Astrocyte (in vitro differentiated cells and primary cell): ENCODE measurements at regions not wholly inside any gene's neighbourhood (a gene's known extent, or its start where the extent isn't known, plus 50 kb on each side); places are given as distances from the start of the nearest gene placed in this dataset.
A peak's percentile ranks its signal among the peaks of the same experiment; 100 is the strongest.

Source experiments
- DNase-seq: peaks from one replicate; pipeline ENCODE4 v3.0.0-alpha.2; 2010; ENCODE audit warnings: low read depth
- FAIRE-seq: peaks from 2 replicates; lab custom pipeline; 2011; peaks lifted over from hg19 to GRCh38; lab: Jason Lieb, UNC
- H2AFZ ChIP-seq: 2 replicates; pipeline ENCODE4 v1.6.0; 2012; ENCODE audit warnings: low read depth, low read length, inconsistent platforms
- H3K27ac ChIP-seq: 2 replicates; pipeline ENCODE4 v1.5.1; 2011; ENCODE audit warnings: low read depth, low read length, inconsistent platforms
- H3K27me3 ChIP-seq: 2 replicates; pipeline ENCODE4 v1.6.0; 2011; ENCODE audit warnings: low read length, inconsistent platforms; ENCODE audit not compliant: insufficient read depth
- H3K36me3 ChIP-seq: 2 replicates; pipeline ENCODE4 v1.5.1; 2011; ENCODE audit warnings: low read length, inconsistent platforms; ENCODE audit not compliant: insufficient read depth
- H3K4me1 ChIP-seq: 2 replicates; pipeline ENCODE4 v1.5.1; 2011; ENCODE audit warnings: low read length, inconsistent platforms; ENCODE audit not compliant: insufficient read depth
- H3K4me2 ChIP-seq: 2 replicates; pipeline ENCODE4 v1.6.0; 2012; ENCODE audit warnings: low read length, inconsistent platforms
- H3K4me3 ChIP-seq: 2 replicates; pipeline ENCODE4 v1.5.1; 2011; ENCODE audit warnings: low read depth, mild to moderate bottlenecking, low read length, inconsistent platforms; ENCODE audit not compliant: insufficient read depth
- H3K79me2 ChIP-seq: 2 replicates; pipeline ENCODE4 v1.6.0; 2012; ENCODE audit warnings: mild to moderate bottlenecking, low read length, inconsistent platforms; ENCODE audit not compliant: insufficient read depth
- H3K9ac ChIP-seq: 2 replicates; pipeline ENCODE4 v1.6.0; 2012; ENCODE audit warnings: mild to moderate bottlenecking, low read length, inconsistent platforms
- H3K9me3 ChIP-seq: 2 replicates; pipeline ENCODE4 v1.5.1; 2012; ENCODE audit warnings: low read depth, mild to moderate bottlenecking, low read length, inconsistent platforms; ENCODE audit not compliant: insufficient read depth
- H4K20me1 ChIP-seq: 2 replicates; pipeline ENCODE4 v1.6.0; 2012; ENCODE audit warnings: low read length, inconsistent platforms; ENCODE audit not compliant: insufficient read depth
- H3K27ac Mint-ChIP-seq: one replicate; pipeline ENCODE4 v1.8.0; 2021; ENCODE audit warnings: mild to moderate bottlenecking, mixed read lengths; ENCODE audit not compliant: unreplicated experiment
- H3K27me3 Mint-ChIP-seq: one replicate; pipeline ENCODE4 v1.8.0; 2021; ENCODE audit warnings: low read depth, mixed read lengths; ENCODE audit not compliant: unreplicated experiment
- H3K36me3 Mint-ChIP-seq: one replicate; pipeline ENCODE4 v1.8.0; 2021; ENCODE audit warnings: low read depth, mixed read lengths; ENCODE audit not compliant: unreplicated experiment
- H3K4me1 Mint-ChIP-seq: one replicate; pipeline ENCODE4 v1.8.0; 2021; ENCODE audit warnings: low read depth, mixed read lengths; ENCODE audit not compliant: unreplicated experiment
- H3K4me3 Mint-ChIP-seq: one replicate; pipeline ENCODE4 v1.8.0; 2021; ENCODE audit warnings: mild to moderate bottlenecking, moderate library complexity, mixed read lengths; ENCODE audit not compliant: unreplicated experiment
- H3K9me3 Mint-ChIP-seq: one replicate; pipeline ENCODE4 v1.8.0; 2021; ENCODE audit warnings: mild to moderate bottlenecking, mixed read lengths; ENCODE audit not compliant: unreplicated experiment
- CTCF ChIP-seq: IDR thresholded peaks from 2 replicates; pipeline ENCODE4 v1.5.1; 2011; ENCODE audit warnings: low read depth, mild to moderate bottlenecking, inconsistent platforms, low read length, moderate library complexity; ENCODE audit not compliant: insufficient read depth
- EZH2 ChIP-seq: IDR thresholded peaks from 2 replicates; pipeline ENCODE4 v1.6.1; 2012; ENCODE audit warnings: mild to moderate bottlenecking, low read length, inconsistent platforms; ENCODE audit not compliant: insufficient read depth

GRCh38 chr10:14382531-14382930, 51.8 kb upstream of the FRMD4A start:
- Mint-ChIP-seq H3K36me3 (no peaks in the 10 kb centered on the region), H3K4me1 (peaks cover 46% of the 10 kb centered on the region), H3K27ac (peak overlapping the region; percentile 50), H3K4me3 (no peak overlapping the region), H3K9me3 (peaks cover 9% of the 10 kb centered on the region), H3K27me3 (no peaks in the 10 kb centered on the region)
- Histone ChIP-seq H3K27ac (peak overlapping the region; percentile 52), H2AFZ (no peak overlapping the region), H3K4me1 (peaks cover 41% of the 10 kb centered on the region), H3K4me3 (no peak overlapping the region), H3K9ac (peak overlapping the region; percentile 53), H3K4me2 (peak overlapping the region; percentile 43), H4K20me1 (no peaks in the 10 kb centered on the region), H3K9me3 (no peaks in the 10 kb centered on the region), H3K27me3 (no peaks in the 10 kb centered on the region), H3K79me2 (no peaks in the 10 kb centered on the region), H3K36me3 (no peaks in the 10 kb centered on the region)
- FAIRE-seq, result no peak
- TF ChIP-seq CTCF (no peak), EZH2 (no peak)
- no peak for DNase-seq

- peaks cover 2% of the 10 kb centered on the region for H3K36me3 Mint-ChIP-seq
- peak overlapping the region; percentile 50 for H3K27ac Mint-ChIP-seq
- Histone ChIP-seq H3K4me1 (peaks cover 41% of the 10 kb centered on the region), H3K27me3 (no peaks in the 10 kb centered on the region), H3K9me3 (no peaks in the 10 kb centered on the region), H3K4me2 (peak overlapping the region; percentile 43), H2AFZ (no peak overlapping the region), H3K27ac (peak overlapping the region; percentile 52), H3K9ac (peak overlapping the region; percentile 53), H3K79me2 (no peaks in the 10 kb centered on the region), H4K20me1 (no peaks in the 10 kb centered on the region), H3K4me3 (no peak overlapping the region), H3K36me3 (no peaks in the 10 kb centered on the region)
- DNase-seq (peak; percentile 80), FAIRE-seq (peak; percentile 9)
- H3K4me3 Mint-ChIP-seq, result peak overlapping the region; percentile 11
- peaks cover 9% of the 10 kb centered on the region for H3K9me3 Mint-ChIP-seq
- H3K27me3 Mint-ChIP-seq, result no peaks in the 10 kb centered on the region
- H3K4me1 Mint-ChIP-seq, result peaks cover 46% of the 10 kb centered on the region
- TF ChIP-seq CTCF (no peak), EZH2 (no peak)
Observed at GRCh38 chr10:14382022-14382421, 51.3 kb upstream of the FRMD4A start.

GRCh38 chr10:14381475-14381874, 50.8 kb upstream of the FRMD4A start:
- Histone ChIP-seq H4K20me1 (no peaks in the 10 kb centered on the region), H3K4me1 (peaks cover 36% of the 10 kb centered on the region), H3K4me3 (no peak overlapping the region), H3K36me3 (no peaks in the 10 kb centered on the region), H3K27me3 (no peaks in the 10 kb centered on the region), H3K27ac (peak overlapping the region; percentile 21), H3K9me3 (no peaks in the 10 kb centered on the region), H3K9ac (no peak overlapping the region), H3K79me2 (no peaks in the 10 kb centered on the region), H2AFZ (no peak overlapping the region), H3K4me2 (peak overlapping the region; percentile 43)
- Mint-ChIP-seq H3K36me3 (peaks cover 2% of the 10 kb centered on the region), H3K4me3 (no peak overlapping the region), H3K4me1 (peaks cover 41% of the 10 kb centered on the region), H3K27me3 (no peaks in the 10 kb centered on the region), H3K27ac (no peak overlapping the region), H3K9me3 (peaks cover 6% of the 10 kb centered on the region)
- TF ChIP-seq CTCF (no peak), EZH2 (no peak)
- no peak for DNase-seq
- FAIRE-seq, result no peak
